ENCODE measurements at regions not wholly inside any gene's neighbourhood (a gene's known extent, or its start where the extent isn't known, plus 50 kb on each side); places are given as distances from the start of the nearest gene placed in this dataset.

DNA sequence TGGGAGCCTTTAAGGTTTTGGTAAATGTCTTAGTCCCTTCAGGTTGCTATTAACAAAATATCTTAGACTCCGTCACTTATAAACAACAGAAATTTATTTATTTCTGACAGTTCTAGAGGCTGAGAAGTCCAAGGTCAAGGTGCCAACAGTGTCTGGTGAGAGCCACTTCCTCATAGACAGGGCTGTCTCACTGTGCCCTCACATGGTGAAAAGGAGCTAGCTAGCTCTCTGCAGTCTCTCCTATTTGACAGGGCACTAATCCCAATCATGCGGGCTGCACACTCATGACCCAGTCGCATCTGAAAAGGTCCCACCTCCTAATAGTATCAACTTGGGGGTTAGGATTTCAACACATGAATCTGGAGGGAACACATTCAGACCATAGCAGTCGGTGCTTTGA, 63.4 kb upstream of the KLF3 start:
- TF ChIP-seq, protein P1, sequence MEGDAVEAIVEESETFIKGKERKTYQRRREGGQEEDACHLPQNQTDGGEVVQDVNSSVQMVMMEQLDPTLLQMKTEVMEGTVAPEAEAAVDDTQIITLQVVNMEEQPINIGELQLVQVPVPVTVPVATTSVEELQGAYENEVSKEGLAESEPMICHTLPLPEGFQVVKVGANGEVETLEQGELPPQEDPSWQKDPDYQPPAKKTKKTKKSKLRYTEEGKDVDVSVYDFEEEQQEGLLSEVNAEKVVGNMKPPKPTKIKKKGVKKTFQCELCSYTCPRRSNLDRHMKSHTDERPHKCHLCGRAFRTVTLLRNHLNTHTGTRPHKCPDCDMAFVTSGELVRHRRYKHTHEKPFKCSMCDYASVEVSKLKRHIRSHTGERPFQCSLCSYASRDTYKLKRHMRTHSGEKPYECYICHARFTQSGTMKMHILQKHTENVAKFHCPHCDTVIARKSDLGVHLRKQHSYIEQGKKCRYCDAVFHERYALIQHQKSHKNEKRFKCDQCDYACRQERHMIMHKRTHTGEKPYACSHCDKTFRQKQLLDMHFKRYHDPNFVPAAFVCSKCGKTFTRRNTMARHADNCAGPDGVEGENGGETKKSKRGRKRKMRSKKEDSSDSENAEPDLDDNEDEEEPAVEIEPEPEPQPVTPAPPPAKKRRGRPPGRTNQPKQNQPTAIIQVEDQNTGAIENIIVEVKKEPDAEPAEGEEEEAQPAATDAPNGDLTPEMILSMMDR (IDR thresholded peaks at IDR 0.05), result no peak
- TF ChIP-seq POLR2A (IDR thresholded peaks at IDR 0.05), result no peak
